Suprapubic skin (tissue), 3 donors: ENCODE measurements at regions not wholly inside any gene's neighbourhood (a gene's known extent, or its start where the extent isn't known, plus 50 kb on each side); places are given as distances from the start of the nearest gene placed in this dataset.

Experiments used
- POLR2AphosphoS5 ChIP-seq, 3 donors: sonication (generic); formaldehyde crosslinking; IDR thresholded peaks; one replicate each; pipeline ENCODE4 v1.6.1; 2017; ENCODE audit warnings: antibody characterized with exemption in 3 of 3
- TF ChIP-seq, protein P1 (sequence below), 2 donors: fragments of 200-600 bp in 1 of 2; fragments of 450-650 bp in 1 of 2; sonication (generic) in 1 of 2; IDR thresholded peaks; one replicate each; pipeline ENCODE4 v1.5.1; 2016 to 2019; ENCODE audit warnings: antibody characterized with exemption in 2 of 2, mild to moderate bottlenecking in 1 of 2, moderate library complexity in 1 of 2

DNA sequence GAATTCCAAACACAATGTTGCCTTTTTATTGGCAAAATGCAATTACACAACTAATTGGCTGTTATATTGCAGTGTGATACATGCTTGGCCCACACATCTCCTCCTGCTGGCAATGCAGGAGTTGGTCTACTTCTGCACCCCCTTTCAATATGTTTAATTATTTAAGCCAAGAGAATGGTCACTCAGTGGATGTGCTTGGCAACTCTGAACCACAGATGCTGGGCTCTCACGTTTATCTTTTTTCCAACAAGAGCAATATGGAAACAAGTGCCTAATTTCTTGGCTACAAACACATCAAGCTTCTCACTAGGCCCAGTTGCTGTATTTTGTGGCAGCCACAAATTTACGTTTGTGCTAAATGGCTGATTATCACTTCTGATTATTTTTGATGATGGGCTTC is 1149.2 kb upstream of the CELF2 start:
- TF ChIP-seq, protein P1, sequence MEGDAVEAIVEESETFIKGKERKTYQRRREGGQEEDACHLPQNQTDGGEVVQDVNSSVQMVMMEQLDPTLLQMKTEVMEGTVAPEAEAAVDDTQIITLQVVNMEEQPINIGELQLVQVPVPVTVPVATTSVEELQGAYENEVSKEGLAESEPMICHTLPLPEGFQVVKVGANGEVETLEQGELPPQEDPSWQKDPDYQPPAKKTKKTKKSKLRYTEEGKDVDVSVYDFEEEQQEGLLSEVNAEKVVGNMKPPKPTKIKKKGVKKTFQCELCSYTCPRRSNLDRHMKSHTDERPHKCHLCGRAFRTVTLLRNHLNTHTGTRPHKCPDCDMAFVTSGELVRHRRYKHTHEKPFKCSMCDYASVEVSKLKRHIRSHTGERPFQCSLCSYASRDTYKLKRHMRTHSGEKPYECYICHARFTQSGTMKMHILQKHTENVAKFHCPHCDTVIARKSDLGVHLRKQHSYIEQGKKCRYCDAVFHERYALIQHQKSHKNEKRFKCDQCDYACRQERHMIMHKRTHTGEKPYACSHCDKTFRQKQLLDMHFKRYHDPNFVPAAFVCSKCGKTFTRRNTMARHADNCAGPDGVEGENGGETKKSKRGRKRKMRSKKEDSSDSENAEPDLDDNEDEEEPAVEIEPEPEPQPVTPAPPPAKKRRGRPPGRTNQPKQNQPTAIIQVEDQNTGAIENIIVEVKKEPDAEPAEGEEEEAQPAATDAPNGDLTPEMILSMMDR (IDR thresholded peaks at IDR 0.05) = no peak
- no peak for TF ChIP-seq POLR2AphosphoS5 (IDR thresholded peaks at IDR 0.05)
